ENCODE measurements at regions not wholly inside any gene's neighbourhood (a gene's known extent, or its start where the extent isn't known, plus 50 kb on each side); places are given as distances from the start of the nearest gene placed in this dataset.

DNA sequence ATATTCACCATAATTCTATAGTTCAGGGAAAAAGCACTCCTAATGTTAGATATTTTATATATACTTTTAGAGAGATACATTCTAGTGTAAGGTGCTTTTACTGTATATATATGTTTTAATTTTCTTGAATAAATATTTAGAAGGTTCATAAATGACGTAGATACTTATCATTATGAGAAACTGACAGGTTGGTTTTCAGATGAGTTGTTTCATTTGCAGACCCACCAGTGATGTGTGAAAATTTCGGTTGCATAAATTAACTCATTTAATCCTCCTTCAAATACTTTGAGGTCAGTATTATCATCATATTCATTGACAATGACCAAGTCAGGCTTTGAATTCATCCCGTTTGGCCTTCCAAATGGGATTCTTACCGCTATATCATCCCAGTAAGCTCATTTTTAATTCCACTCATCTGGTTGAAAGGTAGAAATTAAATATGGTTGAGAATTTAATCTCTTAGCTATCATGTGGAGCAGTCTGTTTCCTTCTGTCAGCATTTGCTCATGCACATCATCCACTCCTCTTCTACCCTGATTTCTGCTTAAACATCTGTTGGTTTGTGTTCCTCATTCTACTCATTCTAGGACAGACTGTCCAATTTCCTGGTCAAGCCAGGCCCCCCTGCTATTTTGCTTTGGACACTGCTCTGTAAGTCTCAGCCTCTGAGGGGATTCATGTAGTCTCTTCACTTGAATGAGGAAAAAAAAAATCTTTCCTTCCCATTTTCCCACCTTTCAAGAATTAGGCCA, 1156.6 kb downstream of the PLA2G4A start:
- Histone ChIP-seq H3K4me1 (ENCODE audit: control insufficient read depth in 1 of 2, insufficient read depth in 2 of 2, low read length in 2 of 2) (no peaks in the 10 kb centered on the region), H3K14ac (ENCODE audit: low read length) (no peak overlapping the region), H2AFZ (ENCODE audit: insufficient read depth, low read length, poor library complexity) (no peak overlapping the region), H3K4me3 (ENCODE audit: low read depth, low read length) (no peak overlapping the region), H4K8ac (ENCODE audit: low read depth, low read length) (no peak overlapping the region), H2BK12ac (ENCODE audit: low read length) (no peak overlapping the region), H3K18ac (ENCODE audit: low read length) (no peak overlapping the region), H2BK5ac (ENCODE audit: low read depth, low read length, poor library complexity) (no peak overlapping the region), H2BK120ac (ENCODE audit: insufficient read depth, low read length, poor library complexity) (no peak overlapping the region), H3K79me1 (ENCODE audit: low read length) (no peaks in the 10 kb centered on the region), H2AK5ac (ENCODE audit: low read length) (no peak overlapping the region), H3K23ac (ENCODE audit: low read length) (no peak overlapping the region), H4K12ac (ENCODE audit: low read depth, low read length) (no peak overlapping the region), H3K4me2 (ENCODE audit: low read length) (no peak overlapping the region), H3K27me3 (ENCODE audit: insufficient read depth, low read length) (no peaks in the 10 kb centered on the region), H3K27ac (ENCODE audit: low read depth, low read length) (no peak overlapping the region), H3K36me3 (ENCODE audit: control insufficient read depth in 1 of 2, insufficient read depth in 2 of 2, low read length in 2 of 2) (no peaks in the 10 kb centered on the region), H4K91ac (ENCODE audit: low read depth, low read length) (no peak overlapping the region), H3K9ac (ENCODE audit: low read length) (no peak overlapping the region), H3K9me3 (ENCODE audit: insufficient read depth, low read depth, low read length) (no peaks in the 10 kb centered on the region), H3K4ac (ENCODE audit: low read depth, low read length) (no peak overlapping the region), H3K79me2 (ENCODE audit: control insufficient read depth, insufficient read depth, low read length, poor library complexity) (no peaks in the 10 kb centered on the region)
- DNase-seq = no peak
- no CpG with 5 or more reads among the region's 4 CpGs for whole genome bisulfite sequencing (ENCODE audit: extremely low coverage, insufficient coverage, insufficient read length)

DNA sequence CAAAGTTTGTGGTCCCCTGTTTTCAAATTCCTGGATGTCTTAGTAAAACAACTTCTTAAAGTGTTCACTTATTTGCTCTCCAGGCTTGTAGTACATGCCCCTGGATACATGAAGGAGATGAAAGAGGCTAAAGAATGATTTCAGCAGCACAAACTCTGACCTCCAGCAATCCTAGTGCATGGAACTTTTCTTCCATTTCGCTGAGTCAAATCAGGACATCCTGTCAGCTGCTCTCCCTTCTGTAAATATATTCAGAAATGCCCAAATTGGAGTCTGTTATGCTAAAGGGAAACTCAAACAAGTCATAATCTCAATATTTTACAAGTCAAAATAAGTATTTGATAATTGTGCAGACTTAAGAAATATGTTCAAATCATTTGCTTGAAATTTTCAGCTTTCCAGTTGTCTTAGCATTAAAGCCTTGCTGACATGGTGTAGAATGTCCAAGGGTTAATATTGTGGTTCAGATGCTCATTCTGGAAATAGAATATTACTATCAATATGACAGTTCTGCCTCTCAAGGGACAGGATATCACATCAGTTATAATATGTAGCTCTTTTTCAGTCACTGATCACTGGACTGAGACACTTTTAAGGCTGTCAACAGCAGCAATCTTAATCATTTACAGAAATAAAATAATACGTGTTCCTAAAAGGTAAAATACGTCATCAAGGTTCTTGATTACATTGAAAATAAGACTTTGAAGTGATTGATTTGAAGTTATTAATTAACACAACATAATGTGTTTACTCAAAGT, 1157.3 kb downstream of the PLA2G4A start:
- no peaks in the 10 kb centered on the region for H3K79me1 ChIP-seq (ENCODE audit: low read length)
- H3K18ac ChIP-seq (ENCODE audit: low read length) = no peak overlapping the region
- no peaks in the 10 kb centered on the region for H3K36me3 ChIP-seq (ENCODE audit: control insufficient read depth in 1 of 2, insufficient read depth in 2 of 2, low read length in 2 of 2)
- H3K4me2 ChIP-seq (ENCODE audit: low read length) = no peak overlapping the region
- no peak overlapping the region for H2BK12ac ChIP-seq (ENCODE audit: low read length)
- H4K8ac ChIP-seq (ENCODE audit: low read depth, low read length) = no peak overlapping the region
- no peak overlapping the region for H2BK5ac ChIP-seq (ENCODE audit: low read depth, low read length, poor library complexity)
- no peak overlapping the region for H3K14ac ChIP-seq (ENCODE audit: low read length)
- H3K4ac ChIP-seq (ENCODE audit: low read depth, low read length) = no peak overlapping the region
- H3K27ac ChIP-seq (ENCODE audit: low read depth, low read length) = no peak overlapping the region
- H4K12ac ChIP-seq (ENCODE audit: low read depth, low read length) = no peak overlapping the region
- H3K79me2 ChIP-seq (ENCODE audit: control insufficient read depth, insufficient read depth, low read length, poor library complexity) = no peaks in the 10 kb centered on the region
- H3K27me3 ChIP-seq (ENCODE audit: insufficient read depth, low read length) = no peaks in the 10 kb centered on the region
- H3K23ac ChIP-seq (ENCODE audit: low read length) = no peak overlapping the region
- DNase-seq = no peak
- H3K9me3 ChIP-seq (ENCODE audit: insufficient read depth, low read depth, low read length) = no peaks in the 10 kb centered on the region
- H2AFZ ChIP-seq (ENCODE audit: insufficient read depth, low read length, poor library complexity) = no peak overlapping the region
- H2AK5ac ChIP-seq (ENCODE audit: low read length) = no peak overlapping the region
- H3K9ac ChIP-seq (ENCODE audit: low read length) = no peak overlapping the region
- no peaks in the 10 kb centered on the region for H3K4me1 ChIP-seq (ENCODE audit: control insufficient read depth in 1 of 2, insufficient read depth in 2 of 2, low read length in 2 of 2)
- no peak overlapping the region for H3K4me3 ChIP-seq (ENCODE audit: low read depth, low read length)
- no peak overlapping the region for H4K91ac ChIP-seq (ENCODE audit: low read depth, low read length)
- no peak overlapping the region for H2BK120ac ChIP-seq (ENCODE audit: insufficient read depth, low read length, poor library complexity)
- no CpG with 5 or more reads among the region's 3 CpGs for WGBS (ENCODE audit: extremely low coverage, insufficient coverage, insufficient read length)

DNA sequence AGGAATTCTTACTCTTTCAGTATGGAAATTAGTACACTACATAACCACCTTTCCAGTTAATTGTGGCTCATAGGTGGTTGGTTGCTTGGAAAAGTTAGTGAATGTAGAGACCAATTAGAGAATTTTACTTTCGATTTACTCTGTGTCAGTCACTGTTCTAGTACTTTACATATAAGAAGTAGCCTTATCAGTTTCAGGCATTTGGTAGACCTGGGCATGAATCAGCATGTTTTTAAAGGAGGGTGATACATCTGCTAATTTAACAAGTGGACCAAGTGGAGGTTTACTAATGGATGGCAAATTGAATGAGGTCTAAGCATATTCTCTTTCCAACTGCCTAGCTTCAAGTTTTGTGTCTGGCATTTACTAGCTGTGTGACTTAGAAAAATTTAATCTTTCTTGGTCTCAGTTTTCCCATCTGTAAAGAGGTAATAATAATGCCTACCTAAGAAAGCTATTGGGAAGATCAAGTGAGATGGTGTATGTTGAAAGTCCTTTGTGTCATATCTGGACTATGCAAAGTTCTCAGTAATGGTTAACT, 1158.6 kb downstream of the PLA2G4A start:
- H3K4ac ChIP-seq (ENCODE audit: low read depth, low read length) = no peak overlapping the region
- no peaks in the 10 kb centered on the region for H3K36me3 ChIP-seq (ENCODE audit: control insufficient read depth in 1 of 2, insufficient read depth in 2 of 2, low read length in 2 of 2)
- H3K9ac ChIP-seq (ENCODE audit: low read length) = no peak overlapping the region
- no peak for DNase-seq
- no peaks in the 10 kb centered on the region for H3K27me3 ChIP-seq (ENCODE audit: insufficient read depth, low read length)
- no peak overlapping the region for H3K14ac ChIP-seq (ENCODE audit: low read length)
- H4K12ac ChIP-seq (ENCODE audit: low read depth, low read length) = no peak overlapping the region
- no peak overlapping the region for H3K27ac ChIP-seq (ENCODE audit: low read depth, low read length)
- no peak overlapping the region for H3K4me3 ChIP-seq (ENCODE audit: low read depth, low read length)
- H2BK5ac ChIP-seq (ENCODE audit: low read depth, low read length, poor library complexity) = no peak overlapping the region
- H2AK5ac ChIP-seq (ENCODE audit: low read length) = no peak overlapping the region
- no peak overlapping the region for H3K18ac ChIP-seq (ENCODE audit: low read length)
- no peaks in the 10 kb centered on the region for H3K4me1 ChIP-seq (ENCODE audit: control insufficient read depth in 1 of 2, insufficient read depth in 2 of 2, low read length in 2 of 2)
- H3K23ac ChIP-seq (ENCODE audit: low read length) = no peak overlapping the region
- H3K4me2 ChIP-seq (ENCODE audit: low read length) = no peak overlapping the region
- H4K91ac ChIP-seq (ENCODE audit: low read depth, low read length) = no peak overlapping the region
- no peaks in the 10 kb centered on the region for H3K9me3 ChIP-seq (ENCODE audit: insufficient read depth, low read depth, low read length)
- no peak overlapping the region for H2AFZ ChIP-seq (ENCODE audit: insufficient read depth, low read length, poor library complexity)
- no CpG with 5 or more reads among the region's 1 CpG for WGBS (ENCODE audit: extremely low coverage, insufficient coverage, insufficient read length)
- no peak overlapping the region for H4K8ac ChIP-seq (ENCODE audit: low read depth, low read length)
- no peak overlapping the region for H2BK120ac ChIP-seq (ENCODE audit: insufficient read depth, low read length, poor library complexity)
- H3K79me1 ChIP-seq (ENCODE audit: low read length) = no peaks in the 10 kb centered on the region
- no peaks in the 10 kb centered on the region for H3K79me2 ChIP-seq (ENCODE audit: control insufficient read depth, insufficient read depth, low read length, poor library complexity)
- H2BK12ac ChIP-seq (ENCODE audit: low read length) = no peak overlapping the region

GRCh38 chr1:187991944-187992343, 1163.2 kb downstream of the PLA2G4A start:
- H3K14ac ChIP-seq (ENCODE audit: low read length) = no peak overlapping the region
- no peaks in the 10 kb centered on the region for H3K9me3 ChIP-seq (ENCODE audit: insufficient read depth, low read depth, low read length)
- no peak overlapping the region for H3K4me2 ChIP-seq (ENCODE audit: low read length)
- H3K4me3 ChIP-seq (ENCODE audit: low read depth, low read length) = no peak overlapping the region
- no peak overlapping the region for H2BK12ac ChIP-seq (ENCODE audit: low read length)
- no peak overlapping the region for H4K91ac ChIP-seq (ENCODE audit: low read depth, low read length)
- H3K4ac ChIP-seq (ENCODE audit: low read depth, low read length) = no peak overlapping the region
- no peaks in the 10 kb centered on the region for H3K27me3 ChIP-seq (ENCODE audit: insufficient read depth, low read length)
- H3K36me3 ChIP-seq (ENCODE audit: control insufficient read depth in 1 of 2, insufficient read depth in 2 of 2, low read length in 2 of 2) = no peaks in the 10 kb centered on the region
- no peak overlapping the region for H3K27ac ChIP-seq (ENCODE audit: low read depth, low read length)
- no peak for DNase-seq
- no peak overlapping the region for H2AFZ ChIP-seq (ENCODE audit: insufficient read depth, low read length, poor library complexity)
- no peak overlapping the region for H2AK5ac ChIP-seq (ENCODE audit: low read length)
- no peaks in the 10 kb centered on the region for H3K79me1 ChIP-seq (ENCODE audit: low read length)
- H3K79me2 ChIP-seq (ENCODE audit: control insufficient read depth, insufficient read depth, low read length, poor library complexity) = no peaks in the 10 kb centered on the region
- H3K4me1 ChIP-seq (ENCODE audit: control insufficient read depth in 1 of 2, insufficient read depth in 2 of 2, low read length in 2 of 2) = no peaks in the 10 kb centered on the region
- H3K9ac ChIP-seq (ENCODE audit: low read length) = no peak overlapping the region
- H4K12ac ChIP-seq (ENCODE audit: low read depth, low read length) = no peak overlapping the region
- H3K23ac ChIP-seq (ENCODE audit: low read length) = no peak overlapping the region
- H3K18ac ChIP-seq (ENCODE audit: low read length) = no peak overlapping the region
- no peak overlapping the region for H2BK5ac ChIP-seq (ENCODE audit: low read depth, low read length, poor library complexity)
- H4K8ac ChIP-seq (ENCODE audit: low read depth, low read length) = no peak overlapping the region
- no peak overlapping the region for H2BK120ac ChIP-seq (ENCODE audit: insufficient read depth, low read length, poor library complexity)

Data from trophoblast cell (in vitro differentiated cells and primary cell).